GM13976 (cell line): ENCODE measurements at regions not wholly inside any gene's neighbourhood (a gene's known extent, or its start where the extent isn't known, plus 50 kb on each side); places are given as distances from the start of the nearest gene placed in this dataset.

Experiments
- DNase-seq: peaks from one replicate; pipeline ENCODE4 v3.0.0; 2012; ENCODE audit warnings: low spot score
- CTCF ChIP-seq: IDR thresholded peaks from 2 replicates; pipeline ENCODE4 v1.5.1; 2012; ENCODE audit warnings: borderline replicate concordance, mild to moderate bottlenecking; ENCODE audit not compliant: insufficient read depth; ENCODE audit errors: extremely low read depth, missing control alignments, control extremely low read depth
- in situ Hi-C: fragments of 300-500 bp; cut with MboI; formaldehyde crosslinking; loops from one replicate; pipeline ENCODE4 v1.12.0; 2022; ENCODE audit warnings: low sequenced_read_pairs, mixed read lengths, inconsistent platforms; ENCODE audit not compliant: unreplicated experiment

- no peak for TF ChIP-seq CTCF
- DNase-seq: no peak
- in situ Hi-C loops: no loop called here
These were observed 556.1 kb downstream of the TYW1 start for GRCh38 chr7:67552738-67553137.

- no peak for DNase-seq
- no peak for TF ChIP-seq CTCF
- in situ Hi-C loops: no loop called here
These were observed 556.7 kb downstream of the TYW1 start for GRCh38 chr7:67553378-67553777.

GRCh38 chr7:67554986-67555385 lies 558.4 kb downstream of the TYW1 start:
- in situ Hi-C loops: no loop called here
- DNase-seq: no peak
- TF ChIP-seq CTCF: no peak

GRCh38 chr7:67564959-67565358 lies 568.3 kb downstream of the TYW1 start:
- in situ Hi-C loops: no loop called here
- no peak for TF ChIP-seq CTCF
- DNase-seq: no peak

- TF ChIP-seq CTCF: no peak
- DNase-seq: no peak
- in situ Hi-C loops: no loop called here
These were observed 569.5 kb downstream of the TYW1 start for GRCh38 chr7:67566101-67566500.

GRCh38 chr7:67571026-67571545 lies 574.5 kb downstream of the TYW1 start:
- in situ Hi-C loops: no loop called here
- TF ChIP-seq CTCF: no peak
- no peak for DNase-seq

- no peak for TF ChIP-seq CTCF
- DNase-seq: no peak
- in situ Hi-C loops: no loop called here
These were observed 577.0 kb downstream of the TYW1 start for GRCh38 chr7:67573639-67574038.
